GM12878 (cell line): ENCODE measurements at regions not wholly inside any gene's neighbourhood (a gene's known extent, or its start where the extent isn't known, plus 50 kb on each side); places are given as distances from the start of the nearest gene placed in this dataset.

Experiments
- ATAC-seq: fragments of 200-7000 bp; cut with Tn5 transposase; 3 replicates; pipeline ENCODE4 v1.9.1; 2020; ENCODE audit warnings: mild to moderate bottlenecking, moderate library complexity
- BruUV-seq: library from RNA; stranded (reverse); fragments of 400-500 nt; replicated peaks from 2 replicates; lab custom pipeline; 2021; lab: Mats Ljungman, UMichigan
- CTCF ChIA-PET: fragments of 300-600 bp; sonication (Branson Sonifier 250); formaldehyde crosslinking; extraction: SDS; loops from one replicate; lab custom pipeline; 2021; ENCODE audit warnings: inconsistent platforms; lab: Yijun Ruan, JAX
- POLR2A ChIA-PET: fragments of 350-600 bp; formaldehyde crosslinking; extraction: SDS; loops from one replicate; lab custom pipeline; 2021; ENCODE audit warnings: inconsistent platforms; lab: Charles Lee
- RAD21 ChIA-PET: fragments of 300-600 bp; sonication (Branson Sonifier 250); formaldehyde crosslinking; loops from one replicate; lab custom pipeline; 2023; ENCODE audit warnings: antibody characterized with exemption; ENCODE audit not compliant: unreplicated experiment; lab: Charles Lee
- SMC1A ChIA-PET: fragments of 300-600 bp; sonication (Branson Sonifier 250); formaldehyde crosslinking; loops from one replicate; lab custom pipeline; 2023; ENCODE audit not compliant: unreplicated experiment, uncharacterized antibody; lab: Charles Lee
- DNase-seq: peaks from one replicate; pipeline ENCODE4 v3.0.0-alpha.2; 2011; ENCODE audit warnings: low read depth, low spot score
- FAIRE-seq: peaks from 3 replicates; lab custom pipeline; 2011; peaks lifted over from hg19 to GRCh38; lab: Jason Lieb, UNC
- H2AFZ ChIP-seq: 2 replicates; pipeline ENCODE4 v1.6.0; 2011; ENCODE audit warnings: low read depth, low read length, control low read depth; ENCODE audit not compliant: control insufficient read depth
- H3K27ac ChIP-seq: 2 replicates; pipeline ENCODE4 v1.5.1; 2011; ENCODE audit warnings: control low read depth; ENCODE audit not compliant: control insufficient read depth, insufficient read depth
- H3K27me3 ChIP-seq, 2 experiments: replicated peaks in 1 of 2; 2 replicates each; pipeline versions ENCODE4 v1.6.0 to v1.6.1; 2011; ENCODE audit warnings: low read length in 1 of 2; ENCODE audit not compliant: control insufficient read depth in 2 of 2, insufficient read depth in 2 of 2
- H3K36me3 ChIP-seq, 2 experiments: 2 replicates each; pipeline ENCODE4 v1.5.1; 2011; ENCODE audit warnings: low read length in 1 of 2; ENCODE audit not compliant: control insufficient read depth in 2 of 2, insufficient read depth in 2 of 2
- H3K4me1 ChIP-seq: 2 replicates; pipeline ENCODE4 v1.6.1; 2011; ENCODE audit warnings: mild to moderate bottlenecking, low read length, moderate library complexity, mixed read lengths; ENCODE audit not compliant: control insufficient read depth, insufficient read depth
- H3K4me2 ChIP-seq: 2 replicates; pipeline ENCODE4 v1.6.0; 2011; ENCODE audit warnings: control low read depth; ENCODE audit not compliant: control insufficient read depth, insufficient read depth
- H3K4me3 ChIP-seq: fragments of 200-600 bp; sonication (generic); 2 replicates; pipeline ENCODE4 v1.5.1; 2016
- H3K79me2 ChIP-seq: 2 replicates; pipeline ENCODE4 v1.6.0; 2011; ENCODE audit warnings: low read length; ENCODE audit not compliant: control insufficient read depth, insufficient read depth
- H3K9ac ChIP-seq: 2 replicates; pipeline ENCODE4 v1.8.0; 2011; ENCODE audit warnings: low read length, control low read depth, mixed read lengths; ENCODE audit not compliant: control insufficient read depth, insufficient read depth
- H3K9me3 ChIP-seq: replicated peaks from 3 replicates; pipeline ENCODE4 v1.5.1; 2011; ENCODE audit warnings: mild to moderate bottlenecking, low read length; ENCODE audit not compliant: control insufficient read depth, insufficient read depth
- H4K20me1 ChIP-seq: 2 replicates; pipeline ENCODE4 v1.6.0; 2011; ENCODE audit not compliant: control insufficient read depth, insufficient read depth
- BCL11A ChIP-seq: IDR thresholded peaks from 2 replicates; pipeline ENCODE4 v1.6.1; 2011; ENCODE audit warnings: low read depth, low read length
- ESRRA ChIP-seq: IDR thresholded peaks from 2 replicates; pipeline ENCODE4 v1.6.1; 2012; ENCODE audit warnings: mild to moderate bottlenecking, low read length, improper control_type of control experiment
- GATAD2B ChIP-seq: fragments of 450-650 bp; conservative IDR thresholded peaks from 2 replicates; pipeline ENCODE4 v1.6.1; 2017; ENCODE audit warnings: low read depth, mild to moderate bottlenecking, moderate library complexity
- IKZF1 ChIP-seq: fragments of 450-650 bp; conservative IDR thresholded peaks from 2 replicates; pipeline ENCODE4 v1.6.1; 2017; ENCODE audit warnings: antibody characterized with exemption, mild to moderate bottlenecking
- IRF4 ChIP-seq: IDR thresholded peaks from 2 replicates; pipeline ENCODE4 v1.6.1; 2011; ENCODE audit warnings: low read depth, low read length
- MTA3 ChIP-seq: IDR thresholded peaks from 2 replicates; pipeline ENCODE4 v1.6.1; 2012; ENCODE audit warnings: low read length, inconsistent platforms, borderline replicate concordance
- MXI1 ChIP-seq: fragments of 150-350 bp; IDR thresholded peaks from 2 replicates; pipeline ENCODE4 v1.6.1; 2011; ENCODE audit warnings: low read depth, mild to moderate bottlenecking, inconsistent platforms, low read length, improper control_type of control experiment
- SIN3A ChIP-seq: IDR thresholded peaks from 2 replicates; pipeline ENCODE4 v1.6.1; 2012; ENCODE audit warnings: low read depth, low read length, improper control_type of control experiment
- SMAD5 ChIP-seq: IDR thresholded peaks from 2 replicates; pipeline ENCODE4 v1.6.1; 2016; ENCODE audit warnings: antibody characterized with exemption, low read depth
- SMARCA5 ChIP-seq: fragments of 450-650 bp; IDR thresholded peaks from 2 replicates; pipeline ENCODE4 v1.6.1; 2017; ENCODE audit warnings: mild to moderate bottlenecking
- TCF12 ChIP-seq: IDR thresholded peaks from 2 replicates; pipeline ENCODE4 v1.6.1; 2011; ENCODE audit warnings: low read depth, mild to moderate bottlenecking, low read length
- ZNF24 ChIP-seq: fragments of 450-650 bp; IDR thresholded peaks from 2 replicates; pipeline ENCODE4 v1.6.1; 2017; ENCODE audit warnings: antibody characterized with exemption, mild to moderate bottlenecking
- WGBS: methylation state at CpG from one replicate; pipeline ENCODE4 v1.1.6; 2016; ENCODE audit warnings: low lambda C conversion rate; ENCODE audit not compliant: insufficient replicate concordance, insufficient coverage; ENCODE audit errors: missing lambda C conversion rate; 5-methylcytosine and 5-hydroxymethylcytosine counted together
- in situ Hi-C: fragments of 300-500 bp; cut with MboI; formaldehyde crosslinking; loops from 9 replicates; pipeline ENCODE4 v1.14.3; 2018; ENCODE audit warnings: mixed read lengths
- intact Hi-C: fragments of 100-400 bp; cut with micrococcal nuclease; formaldehyde crosslinking; loops from one replicate; pipeline ENCODE4 v1.14.2; 2022; ENCODE audit not compliant: unreplicated experiment
- TF ChIP-seq, protein P1 (sequence below): IDR thresholded peaks from 2 replicates; pipeline ENCODE4 v1.6.1; 2012; ENCODE audit warnings: low read depth, low read length, improper control_type of control experiment
- TF ChIP-seq, protein P2 (sequence below): fragments of 450-650 bp; IDR thresholded peaks from 2 replicates; pipeline ENCODE4 v1.6.1; 2017; ENCODE audit warnings: borderline replicate concordance
- TF ChIP-seq, protein P3 (sequence below): IDR thresholded peaks from 2 replicates; pipeline ENCODE4 v1.6.1; 2012; ENCODE audit warnings: improper control_type of control experiment, low read depth, low read length; ENCODE audit not compliant: insufficient replicate concordance

DNA sequence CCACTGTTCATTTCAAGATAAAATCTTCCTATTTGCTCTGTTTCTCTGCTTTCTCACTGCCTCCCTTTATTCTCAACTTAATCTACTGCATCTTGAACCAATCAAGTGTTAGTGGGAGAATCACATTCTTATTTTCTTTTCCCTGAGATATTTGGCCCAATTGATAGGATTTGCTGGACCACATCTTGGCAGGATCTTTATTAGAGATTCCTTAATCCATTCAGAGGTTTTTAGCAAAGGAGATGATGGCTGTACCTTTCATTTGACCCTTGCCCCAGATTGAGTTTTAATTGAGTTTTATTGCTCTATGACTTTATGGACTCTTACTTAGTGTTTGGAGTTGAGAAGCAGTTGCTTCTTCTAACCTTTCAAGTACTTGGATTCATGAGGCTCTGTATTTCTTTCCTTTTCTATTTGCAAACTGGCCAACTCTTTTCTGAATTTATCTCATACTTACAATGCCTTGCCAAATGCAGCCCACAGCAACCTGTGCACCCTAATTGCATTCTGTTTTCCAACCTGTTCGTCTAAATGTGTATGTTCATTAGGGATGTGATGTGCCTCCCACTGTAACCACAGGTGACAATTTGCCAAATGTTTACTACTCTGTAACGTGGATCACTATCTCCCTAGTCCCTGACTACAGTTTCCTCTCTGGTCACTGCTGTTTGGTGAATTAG lies 274.8 kb upstream of the KAZN start:
- ChIA-PET POLR2A (no interaction called here), CTCF (no interaction called here), RAD21 (no interaction called here), SMC1A (no interaction called here)
- Histone ChIP-seq H2AFZ (no peak overlapping the region), H3K9ac (no peak overlapping the region), H3K4me1 (no peaks in the 10 kb centered on the region), H3K4me2 (no peak overlapping the region), H3K27ac (no peak overlapping the region), H3K79me2 (no peaks in the 10 kb centered on the region), H3K27me3 (no peaks in the 10 kb centered on the region), H3K36me3 (no peaks in the 10 kb centered on the region), H3K9me3 (no peaks in the 10 kb centered on the region; the same call in 2 of the 3 replicates), H3K4me3 (no peak overlapping the region), H4K20me1 (no peaks in the 10 kb centered on the region)
- WGBS: 10% methylated on average over 2 of the region's 2 CpGs
- intact Hi-C loops (no loop called here), in situ Hi-C loops (no loop called here)
- no peak for ATAC-seq
- TF ChIP-seq, protein P1, sequence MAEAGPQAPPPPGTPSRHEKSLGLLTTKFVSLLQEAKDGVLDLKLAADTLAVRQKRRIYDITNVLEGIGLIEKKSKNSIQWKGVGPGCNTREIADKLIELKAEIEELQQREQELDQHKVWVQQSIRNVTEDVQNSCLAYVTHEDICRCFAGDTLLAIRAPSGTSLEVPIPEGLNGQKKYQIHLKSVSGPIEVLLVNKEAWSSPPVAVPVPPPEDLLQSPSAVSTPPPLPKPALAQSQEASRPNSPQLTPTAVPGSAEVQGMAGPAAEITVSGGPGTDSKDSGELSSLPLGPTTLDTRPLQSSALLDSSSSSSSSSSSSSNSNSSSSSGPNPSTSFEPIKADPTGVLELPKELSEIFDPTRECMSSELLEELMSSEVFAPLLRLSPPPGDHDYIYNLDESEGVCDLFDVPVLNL: no peak
- no peak for TF ChIP-seq SMARCA5
- TF ChIP-seq BCL11A: no peak
- TF ChIP-seq ESRRA: no peak
- no peak for TF ChIP-seq IRF4
- TF ChIP-seq SMAD5: no peak
- TF ChIP-seq, protein P2, sequence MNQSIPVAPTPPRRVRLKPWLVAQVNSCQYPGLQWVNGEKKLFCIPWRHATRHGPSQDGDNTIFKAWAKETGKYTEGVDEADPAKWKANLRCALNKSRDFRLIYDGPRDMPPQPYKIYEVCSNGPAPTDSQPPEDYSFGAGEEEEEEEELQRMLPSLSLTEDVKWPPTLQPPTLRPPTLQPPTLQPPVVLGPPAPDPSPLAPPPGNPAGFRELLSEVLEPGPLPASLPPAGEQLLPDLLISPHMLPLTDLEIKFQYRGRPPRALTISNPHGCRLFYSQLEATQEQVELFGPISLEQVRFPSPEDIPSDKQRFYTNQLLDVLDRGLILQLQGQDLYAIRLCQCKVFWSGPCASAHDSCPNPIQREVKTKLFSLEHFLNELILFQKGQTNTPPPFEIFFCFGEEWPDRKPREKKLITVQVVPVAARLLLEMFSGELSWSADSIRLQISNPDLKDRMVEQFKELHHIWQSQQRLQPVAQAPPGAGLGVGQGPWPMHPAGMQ: no peak
- TF ChIP-seq MXI1: no peak
- no peak for TF ChIP-seq SIN3A
- no peak for TF ChIP-seq TCF12
- TF ChIP-seq GATAD2B: no peak
- no peak for TF ChIP-seq IKZF1
- no peak for TF ChIP-seq ZNF24
- TF ChIP-seq, protein P3, sequence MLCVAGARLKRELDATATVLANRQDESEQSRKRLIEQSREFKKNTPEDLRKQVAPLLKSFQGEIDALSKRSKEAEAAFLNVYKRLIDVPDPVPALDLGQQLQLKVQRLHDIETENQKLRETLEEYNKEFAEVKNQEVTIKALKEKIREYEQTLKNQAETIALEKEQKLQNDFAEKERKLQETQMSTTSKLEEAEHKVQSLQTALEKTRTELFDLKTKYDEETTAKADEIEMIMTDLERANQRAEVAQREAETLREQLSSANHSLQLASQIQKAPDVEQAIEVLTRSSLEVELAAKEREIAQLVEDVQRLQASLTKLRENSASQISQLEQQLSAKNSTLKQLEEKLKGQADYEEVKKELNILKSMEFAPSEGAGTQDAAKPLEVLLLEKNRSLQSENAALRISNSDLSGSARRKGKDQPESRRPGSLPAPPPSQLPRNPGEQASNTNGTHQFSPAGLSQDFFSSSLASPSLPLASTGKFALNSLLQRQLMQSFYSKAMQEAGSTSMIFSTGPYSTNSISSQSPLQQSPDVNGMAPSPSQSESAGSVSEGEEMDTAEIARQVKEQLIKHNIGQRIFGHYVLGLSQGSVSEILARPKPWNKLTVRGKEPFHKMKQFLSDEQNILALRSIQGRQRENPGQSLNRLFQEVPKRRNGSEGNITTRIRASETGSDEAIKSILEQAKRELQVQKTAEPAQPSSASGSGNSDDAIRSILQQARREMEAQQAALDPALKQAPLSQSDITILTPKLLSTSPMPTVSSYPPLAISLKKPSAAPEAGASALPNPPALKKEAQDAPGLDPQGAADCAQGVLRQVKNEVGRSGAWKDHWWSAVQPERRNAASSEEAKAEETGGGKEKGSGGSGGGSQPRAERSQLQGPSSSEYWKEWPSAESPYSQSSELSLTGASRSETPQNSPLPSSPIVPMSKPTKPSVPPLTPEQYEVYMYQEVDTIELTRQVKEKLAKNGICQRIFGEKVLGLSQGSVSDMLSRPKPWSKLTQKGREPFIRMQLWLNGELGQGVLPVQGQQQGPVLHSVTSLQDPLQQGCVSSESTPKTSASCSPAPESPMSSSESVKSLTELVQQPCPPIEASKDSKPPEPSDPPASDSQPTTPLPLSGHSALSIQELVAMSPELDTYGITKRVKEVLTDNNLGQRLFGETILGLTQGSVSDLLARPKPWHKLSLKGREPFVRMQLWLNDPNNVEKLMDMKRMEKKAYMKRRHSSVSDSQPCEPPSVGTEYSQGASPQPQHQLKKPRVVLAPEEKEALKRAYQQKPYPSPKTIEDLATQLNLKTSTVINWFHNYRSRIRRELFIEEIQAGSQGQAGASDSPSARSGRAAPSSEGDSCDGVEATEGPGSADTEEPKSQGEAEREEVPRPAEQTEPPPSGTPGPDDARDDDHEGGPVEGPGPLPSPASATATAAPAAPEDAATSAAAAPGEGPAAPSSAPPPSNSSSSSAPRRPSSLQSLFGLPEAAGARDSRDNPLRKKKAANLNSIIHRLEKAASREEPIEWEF: no peak
- no peak for TF ChIP-seq MTA3
- no TSS peak for BruUV-seq
- no peak for DNase-seq
- FAIRE-seq: no peak
